ENCODE measurements at regions not wholly inside any gene's neighbourhood (a gene's known extent, or its start where the extent isn't known, plus 50 kb on each side); places are given as distances from the start of the nearest gene placed in this dataset.

DNA sequence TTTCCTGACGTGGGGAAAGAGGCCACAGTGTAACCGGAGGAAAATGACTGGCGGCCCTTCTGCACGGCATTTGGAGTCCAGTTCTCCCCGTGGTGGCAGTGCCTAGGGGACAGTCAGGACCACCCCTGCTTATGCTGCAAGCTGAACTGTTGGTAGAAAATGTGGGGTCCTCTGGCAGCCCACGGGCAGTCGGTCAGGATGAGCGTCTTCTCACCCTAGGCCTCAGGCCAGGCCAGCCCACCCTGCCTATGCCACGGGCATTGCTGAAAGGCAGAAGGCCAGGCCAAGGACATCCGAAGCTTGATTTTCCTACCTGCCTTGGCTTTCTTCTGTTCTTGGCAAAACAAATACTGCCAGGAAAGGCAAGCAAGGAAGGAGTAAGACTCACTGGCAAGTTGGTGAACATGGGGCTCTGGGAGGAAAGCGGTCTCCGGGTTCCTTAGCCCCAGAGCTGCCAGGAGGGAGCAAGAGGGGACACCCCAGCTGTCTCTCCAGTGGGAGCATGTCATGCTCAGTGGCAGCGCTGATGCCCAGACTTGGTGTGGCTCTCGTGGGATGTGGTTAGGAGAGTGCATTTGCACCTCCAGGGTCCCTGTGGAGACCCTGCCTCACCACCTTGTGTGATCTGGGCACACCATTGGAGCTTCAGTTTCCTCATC, 311.6 kb downstream of the QKI start:
- TF ChIP-seq, protein P1, sequence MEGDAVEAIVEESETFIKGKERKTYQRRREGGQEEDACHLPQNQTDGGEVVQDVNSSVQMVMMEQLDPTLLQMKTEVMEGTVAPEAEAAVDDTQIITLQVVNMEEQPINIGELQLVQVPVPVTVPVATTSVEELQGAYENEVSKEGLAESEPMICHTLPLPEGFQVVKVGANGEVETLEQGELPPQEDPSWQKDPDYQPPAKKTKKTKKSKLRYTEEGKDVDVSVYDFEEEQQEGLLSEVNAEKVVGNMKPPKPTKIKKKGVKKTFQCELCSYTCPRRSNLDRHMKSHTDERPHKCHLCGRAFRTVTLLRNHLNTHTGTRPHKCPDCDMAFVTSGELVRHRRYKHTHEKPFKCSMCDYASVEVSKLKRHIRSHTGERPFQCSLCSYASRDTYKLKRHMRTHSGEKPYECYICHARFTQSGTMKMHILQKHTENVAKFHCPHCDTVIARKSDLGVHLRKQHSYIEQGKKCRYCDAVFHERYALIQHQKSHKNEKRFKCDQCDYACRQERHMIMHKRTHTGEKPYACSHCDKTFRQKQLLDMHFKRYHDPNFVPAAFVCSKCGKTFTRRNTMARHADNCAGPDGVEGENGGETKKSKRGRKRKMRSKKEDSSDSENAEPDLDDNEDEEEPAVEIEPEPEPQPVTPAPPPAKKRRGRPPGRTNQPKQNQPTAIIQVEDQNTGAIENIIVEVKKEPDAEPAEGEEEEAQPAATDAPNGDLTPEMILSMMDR (IDR thresholded peaks at IDR 0.05 in 2 of 3, conservative IDR thresholded peaks at IDR 0.05 in 1 of 3; ENCODE audit: borderline replicate concordance in 1 of 3, insufficient read depth in 1 of 3, low read depth in 2 of 3, low read length in 2 of 3), result no peak
- TF ChIP-seq POLR2A (IDR thresholded peaks at IDR 0.05; ENCODE audit: borderline replicate concordance, extremely low read depth, insufficient read depth, insufficient read length), result no peak
- TF ChIP-seq SP1 (IDR thresholded peaks at IDR 0.05; ENCODE audit: low read depth), result no peak
- TF ChIP-seq YY1 (IDR thresholded peaks at IDR 0.05; ENCODE audit: extremely low read depth, insufficient replicate concordance, low read depth, low read length), result no peak
- TF ChIP-seq JUND (IDR thresholded peaks at IDR 0.05), result no peak
- no peak for TF ChIP-seq EZH2 (IDR thresholded peaks at IDR 0.05)
- TF ChIP-seq POLR2AphosphoS5 (IDR thresholded peaks at IDR 0.05; ENCODE audit: low read depth, low read length), result no peak
- TF ChIP-seq CBX3 (IDR thresholded peaks at IDR 0.05; ENCODE audit: low read depth), result no peak
